ENCODE measurements at regions not wholly inside any gene's neighbourhood (a gene's known extent, or its start where the extent isn't known, plus 50 kb on each side); places are given as distances from the start of the nearest gene placed in this dataset.

GRCh38 chr12:42670719-42671118, 81.2 kb upstream of the PRICKLE1 start:
- BruUV-seq (replicated peaks), result no TSS peak
- no peak overlapping the region for H3K4me3 ChIP-seq
- no peaks in the 10 kb centered on the region for H4K20me1 ChIP-seq (ENCODE audit: control insufficient read depth, insufficient read depth)
- ChIA-PET RAD21 (ENCODE audit: unreplicated experiment) (no interaction called here), CTCF (interaction anchor here (0.6 kb wide), 1 partner anchor 614 kb away, joined by 3 read pairs; no protein-coding TSS in a partner anchor), POLR2A (no interaction called here), SMC1A (ENCODE audit: uncharacterized antibody, unreplicated experiment) (no interaction called here)
- H3K9me3 ChIP-seq (replicated peaks; ENCODE audit: control insufficient read depth, insufficient read depth, low read length), result no peaks in the 10 kb centered on the region
- DNase-seq (ENCODE audit: low read depth, low spot score) (no peak), FAIRE-seq (no peak), ATAC-seq (no peak)
- no peaks in the 10 kb centered on the region for H3K79me2 ChIP-seq (ENCODE audit: control insufficient read depth, insufficient read depth, low read length)
- H3K27me3 ChIP-seq (replicated peaks in 1 of 2; ENCODE audit: control insufficient read depth in 2 of 2, insufficient read depth in 2 of 2, low read length in 1 of 2), result no peaks in the 10 kb centered on the region
- no peak overlapping the region for H3K9ac ChIP-seq (ENCODE audit: control insufficient read depth, insufficient read depth, low read length)
- no peak overlapping the region for H3K4me2 ChIP-seq (ENCODE audit: control insufficient read depth, insufficient read depth)
- in situ Hi-C loops (cut with MboI) (no loop called here), intact Hi-C loops (cut with micrococcal nuclease; ENCODE audit: unreplicated experiment) (no loop called here)
- TF ChIP-seq RB1 (IDR thresholded peaks at IDR 0.05; ENCODE audit: borderline replicate concordance), result no peak
- H3K4me1 ChIP-seq (ENCODE audit: control insufficient read depth, insufficient read depth, low read length), result no peaks in the 10 kb centered on the region
- H3K27ac ChIP-seq (ENCODE audit: control insufficient read depth, insufficient read depth), result no peak overlapping the region
- H3K36me3 ChIP-seq (ENCODE audit: control insufficient read depth in 2 of 2, insufficient read depth in 2 of 2, low read length in 1 of 2), result no peaks in the 10 kb centered on the region
- no peak overlapping the region for H2AFZ ChIP-seq (ENCODE audit: control insufficient read depth, low read depth, low read length)

- in situ Hi-C loops (cut with MboI) (no loop called here), intact Hi-C loops (cut with micrococcal nuclease; ENCODE audit: unreplicated experiment) (no loop called here)
- RAD21 ChIA-PET (ENCODE audit: unreplicated experiment), result no interaction called here
- CTCF ChIA-PET, result no interaction called here
- Histone ChIP-seq H3K27ac (ENCODE audit: control insufficient read depth, insufficient read depth) (no peak overlapping the region), H3K79me2 (ENCODE audit: control insufficient read depth, insufficient read depth, low read length) (no peaks in the 10 kb centered on the region), H3K4me2 (ENCODE audit: control insufficient read depth, insufficient read depth) (no peak overlapping the region), H3K36me3 (ENCODE audit: control insufficient read depth in 2 of 2, insufficient read depth in 2 of 2, low read length in 1 of 2) (no peaks in the 10 kb centered on the region), H3K27me3 (replicated peaks in 1 of 2; ENCODE audit: control insufficient read depth in 2 of 2, insufficient read depth in 2 of 2, low read length in 1 of 2) (no peaks in the 10 kb centered on the region), H4K20me1 (ENCODE audit: control insufficient read depth, insufficient read depth) (no peaks in the 10 kb centered on the region), H3K4me1 (ENCODE audit: control insufficient read depth, insufficient read depth, low read length) (no peaks in the 10 kb centered on the region), H3K4me3 (no peak overlapping the region), H3K9ac (ENCODE audit: control insufficient read depth, insufficient read depth, low read length) (no peak overlapping the region), H3K9me3 (replicated peaks; ENCODE audit: control insufficient read depth, insufficient read depth, low read length) (no peaks in the 10 kb centered on the region), H2AFZ (ENCODE audit: control insufficient read depth, low read depth, low read length) (no peak overlapping the region)
- FAIRE-seq, result no peak
- ATAC-seq, result no peak
- SMC1A ChIA-PET (ENCODE audit: uncharacterized antibody, unreplicated experiment), result no interaction called here
- POLR2A ChIA-PET, result no interaction called here
- TF ChIP-seq TCF3 (IDR thresholded peaks at IDR 0.05; ENCODE audit: borderline replicate concordance, insufficient read depth, low read depth, low read length) (no peak), RELB (IDR thresholded peaks at IDR 0.05; ENCODE audit: low read depth) (no peak), KLF5 (IDR thresholded peaks at IDR 0.05; ENCODE audit: partially characterized antibody) (no peak), ZNF274 (IDR thresholded peaks at IDR 0.05; ENCODE audit: insufficient read depth, insufficient read length) (no peak), ZBTB11 (CRISPR knock-in tag; IDR thresholded peaks at IDR 0.05) (no peak), EED (IDR thresholded peaks at IDR 0.05; ENCODE audit: low read depth) (no peak), IRF3 (IDR thresholded peaks at IDR 0.05) (no peak), SREBF2 (IDR thresholded peaks at IDR 0.05; ENCODE audit: low read length) (no peak), ZBED1 (IDR thresholded peaks at IDR 0.05; ENCODE audit: borderline replicate concordance) (no peak), ZNF217 (IDR thresholded peaks at IDR 0.05) (no peak), ASH2L (IDR thresholded peaks at IDR 0.05; ENCODE audit: borderline replicate concordance, low read depth) (no peak)
- BruUV-seq (replicated peaks), result no TSS peak
- no peak for DNase-seq (ENCODE audit: low read depth, low spot score)
- 2% methylated on average over 2 of the region's 2 CpGs for WGBS (ENCODE audit: insufficient coverage, insufficient replicate concordance, low lambda C conversion rate, missing lambda C conversion rate)
Measured at GRCh38 chr12:42669553-42669952, 80.0 kb upstream of the PRICKLE1 start.

All from GM12878 (cell line).